Fibroblast of pulmonary artery (primary cell): ENCODE measurements at regions not wholly inside any gene's neighbourhood (a gene's known extent, or its start where the extent isn't known, plus 50 kb on each side); places are given as distances from the start of the nearest gene placed in this dataset.

Experiments
- DNase-seq: peaks from one replicate; pipeline ENCODE4 v3.0.0-alpha.2; 2010; ENCODE audit warnings: low read depth
- H3K4me3 ChIP-seq: replicated peaks from 2 replicates; pipeline ENCODE4 v1.5.1; 2011; ENCODE audit warnings: low read depth, mild to moderate bottlenecking, control low read depth, low read length, moderate library complexity
- TF ChIP-seq, protein P1 (sequence below): IDR thresholded peaks from 2 replicates; pipeline ENCODE4 v1.5.1; 2011; ENCODE audit warnings: mild to moderate bottlenecking, control low read depth, low read length, inconsistent platforms; ENCODE audit errors: missing control alignments

DNA sequence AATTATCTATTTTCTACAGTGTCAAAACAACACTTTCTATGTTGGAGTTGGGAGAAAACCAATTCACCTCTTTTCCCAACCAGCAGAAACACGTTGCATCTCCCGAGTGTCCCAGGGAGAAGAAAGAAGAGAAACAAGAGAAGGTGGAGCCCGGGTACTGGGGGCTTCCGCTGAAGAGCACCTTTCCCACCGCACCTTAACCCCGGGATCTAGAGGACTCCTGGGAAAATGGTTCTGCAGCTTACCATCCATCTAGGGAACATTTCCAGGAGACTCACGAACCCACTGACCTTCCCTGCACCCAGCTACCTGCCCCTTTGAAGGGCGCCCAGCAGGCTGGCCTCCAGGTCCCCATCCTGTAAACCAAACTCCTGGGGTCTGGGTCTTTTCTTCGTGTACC, 346.8 kb downstream of the TCERG1L start:
- no peak overlapping the region for H3K4me3 ChIP-seq
- TF ChIP-seq, protein P1, sequence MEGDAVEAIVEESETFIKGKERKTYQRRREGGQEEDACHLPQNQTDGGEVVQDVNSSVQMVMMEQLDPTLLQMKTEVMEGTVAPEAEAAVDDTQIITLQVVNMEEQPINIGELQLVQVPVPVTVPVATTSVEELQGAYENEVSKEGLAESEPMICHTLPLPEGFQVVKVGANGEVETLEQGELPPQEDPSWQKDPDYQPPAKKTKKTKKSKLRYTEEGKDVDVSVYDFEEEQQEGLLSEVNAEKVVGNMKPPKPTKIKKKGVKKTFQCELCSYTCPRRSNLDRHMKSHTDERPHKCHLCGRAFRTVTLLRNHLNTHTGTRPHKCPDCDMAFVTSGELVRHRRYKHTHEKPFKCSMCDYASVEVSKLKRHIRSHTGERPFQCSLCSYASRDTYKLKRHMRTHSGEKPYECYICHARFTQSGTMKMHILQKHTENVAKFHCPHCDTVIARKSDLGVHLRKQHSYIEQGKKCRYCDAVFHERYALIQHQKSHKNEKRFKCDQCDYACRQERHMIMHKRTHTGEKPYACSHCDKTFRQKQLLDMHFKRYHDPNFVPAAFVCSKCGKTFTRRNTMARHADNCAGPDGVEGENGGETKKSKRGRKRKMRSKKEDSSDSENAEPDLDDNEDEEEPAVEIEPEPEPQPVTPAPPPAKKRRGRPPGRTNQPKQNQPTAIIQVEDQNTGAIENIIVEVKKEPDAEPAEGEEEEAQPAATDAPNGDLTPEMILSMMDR: no peak
- no peak for DNase-seq

GRCh38 chr10:130967161-130967560, 344.4 kb downstream of the TCERG1L start:
- H3K4me3 ChIP-seq: no peak overlapping the region
- TF ChIP-seq, protein P1: no peak
- DNase-seq: no peak

GRCh38 chr10:130967784-130968183, 343.7 kb downstream of the TCERG1L start:
- TF ChIP-seq, protein P1: no peak
- no peak for DNase-seq
- H3K4me3 ChIP-seq: no peak overlapping the region

- no peak overlapping the region for H3K4me3 ChIP-seq
- DNase-seq: no peak
- TF ChIP-seq, protein P1: no peak
Measured at GRCh38 chr10:130968511-130968910, 343.0 kb downstream of the TCERG1L start.

- no peak overlapping the region for H3K4me3 ChIP-seq
- no peak for DNase-seq
- TF ChIP-seq, protein P1: no peak
Measured at GRCh38 chr10:130968964-130969363, 342.6 kb downstream of the TCERG1L start.

- H3K4me3 ChIP-seq: no peak overlapping the region
- no peak for DNase-seq
- TF ChIP-seq, protein P1: no peak
Measured at GRCh38 chr10:130969700-130970099, 341.8 kb downstream of the TCERG1L start.

DNA sequence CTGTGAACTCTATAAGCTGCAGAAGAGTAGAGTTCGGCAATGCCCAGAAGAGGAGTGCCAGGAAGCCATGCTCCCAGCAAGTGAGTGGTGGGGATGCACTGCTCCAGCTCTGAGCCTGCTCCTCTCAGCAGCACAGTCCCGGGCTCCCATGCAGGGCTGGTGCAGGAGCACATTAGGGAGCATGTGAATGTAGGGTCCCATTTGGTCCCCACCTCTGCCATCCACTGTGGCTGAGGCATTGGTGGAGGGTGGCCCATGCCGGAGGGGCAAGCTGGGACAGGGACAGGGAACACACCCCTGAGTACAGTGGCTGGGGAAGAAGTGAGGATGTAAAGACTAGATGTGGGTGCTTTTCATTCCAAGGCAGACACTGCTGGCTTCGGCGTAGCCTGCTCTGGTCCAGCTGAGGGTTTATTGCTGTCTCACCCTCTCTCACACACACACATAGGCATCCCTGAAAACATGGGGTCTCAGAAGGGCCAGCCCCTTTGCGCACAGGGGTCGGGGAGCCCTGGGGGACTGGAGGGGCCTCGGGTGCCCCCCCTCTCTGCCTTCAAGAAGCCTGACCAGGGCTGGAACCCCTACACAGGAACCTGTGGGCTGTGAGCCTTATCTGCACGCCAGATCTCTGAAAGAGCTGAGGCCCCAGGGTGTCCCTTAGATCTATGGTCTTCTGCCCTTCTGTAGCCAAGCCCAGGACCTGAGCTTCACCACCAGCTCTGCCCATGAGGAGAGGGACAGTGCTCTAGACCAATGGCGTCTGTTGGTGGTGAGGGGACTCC, 341.0 kb downstream of the TCERG1L start:
- no peak for DNase-seq
- TF ChIP-seq, protein P1: no peak
- no peak overlapping the region for H3K4me3 ChIP-seq
